PFSK-1 (cell line): ENCODE measurements at regions not wholly inside any gene's neighbourhood (a gene's known extent, or its start where the extent isn't known, plus 50 kb on each side); places are given as distances from the start of the nearest gene placed in this dataset.

ENCODE experiments used
- POLR2AphosphoS5 ChIP-seq: IDR thresholded peaks from 2 replicates; pipeline ENCODE4 v1.6.1; 2012; ENCODE audit warnings: low read depth, mild to moderate bottlenecking, control low read depth, low read length, moderate library complexity
- SIN3A ChIP-seq: IDR thresholded peaks from 2 replicates; pipeline ENCODE4 v1.6.1; 2012; ENCODE audit warnings: mild to moderate bottlenecking, low read length, moderate library complexity, borderline replicate concordance; ENCODE audit not compliant: insufficient read depth
- TAF1 ChIP-seq: IDR thresholded peaks from 2 replicates; pipeline ENCODE4 v1.6.1; 2012; ENCODE audit warnings: low read length, control low read depth, borderline replicate concordance; ENCODE audit not compliant: insufficient read depth
- TF ChIP-seq, protein P1 (sequence below), 2 experiments: IDR thresholded peaks; 2 replicates each; pipeline versions ENCODE4 v1.6.1 to v1.8.0; 2011 to 2012; ENCODE audit warnings: low read depth in 2 of 2, low read length in 2 of 2, control low read depth in 1 of 2, inconsistent platforms in 1 of 2, mild to moderate bottlenecking in 1 of 2, moderate library complexity in 1 of 2; ENCODE audit not compliant: insufficient read depth in 1 of 2

DNA sequence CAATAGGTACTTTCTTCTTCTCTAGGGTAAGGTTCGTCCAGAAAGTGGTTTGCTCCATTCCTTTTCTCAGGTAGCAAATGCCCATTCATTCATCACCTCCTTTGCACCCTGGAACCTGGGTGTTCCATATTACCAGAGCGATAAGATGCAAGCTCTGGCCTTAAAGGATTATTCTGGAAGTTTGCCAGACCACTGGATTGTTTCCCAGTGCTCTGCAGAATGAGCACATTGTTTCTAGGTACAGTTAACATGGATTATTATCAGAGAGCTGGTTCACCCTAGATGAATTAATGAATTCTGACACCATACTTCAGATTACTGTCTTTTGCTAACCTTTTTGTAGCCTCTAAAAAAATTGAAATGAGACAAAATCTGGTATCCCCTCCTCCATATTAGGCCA, 170.9 kb upstream of the BMP4 start:
- TF ChIP-seq, protein P1, sequence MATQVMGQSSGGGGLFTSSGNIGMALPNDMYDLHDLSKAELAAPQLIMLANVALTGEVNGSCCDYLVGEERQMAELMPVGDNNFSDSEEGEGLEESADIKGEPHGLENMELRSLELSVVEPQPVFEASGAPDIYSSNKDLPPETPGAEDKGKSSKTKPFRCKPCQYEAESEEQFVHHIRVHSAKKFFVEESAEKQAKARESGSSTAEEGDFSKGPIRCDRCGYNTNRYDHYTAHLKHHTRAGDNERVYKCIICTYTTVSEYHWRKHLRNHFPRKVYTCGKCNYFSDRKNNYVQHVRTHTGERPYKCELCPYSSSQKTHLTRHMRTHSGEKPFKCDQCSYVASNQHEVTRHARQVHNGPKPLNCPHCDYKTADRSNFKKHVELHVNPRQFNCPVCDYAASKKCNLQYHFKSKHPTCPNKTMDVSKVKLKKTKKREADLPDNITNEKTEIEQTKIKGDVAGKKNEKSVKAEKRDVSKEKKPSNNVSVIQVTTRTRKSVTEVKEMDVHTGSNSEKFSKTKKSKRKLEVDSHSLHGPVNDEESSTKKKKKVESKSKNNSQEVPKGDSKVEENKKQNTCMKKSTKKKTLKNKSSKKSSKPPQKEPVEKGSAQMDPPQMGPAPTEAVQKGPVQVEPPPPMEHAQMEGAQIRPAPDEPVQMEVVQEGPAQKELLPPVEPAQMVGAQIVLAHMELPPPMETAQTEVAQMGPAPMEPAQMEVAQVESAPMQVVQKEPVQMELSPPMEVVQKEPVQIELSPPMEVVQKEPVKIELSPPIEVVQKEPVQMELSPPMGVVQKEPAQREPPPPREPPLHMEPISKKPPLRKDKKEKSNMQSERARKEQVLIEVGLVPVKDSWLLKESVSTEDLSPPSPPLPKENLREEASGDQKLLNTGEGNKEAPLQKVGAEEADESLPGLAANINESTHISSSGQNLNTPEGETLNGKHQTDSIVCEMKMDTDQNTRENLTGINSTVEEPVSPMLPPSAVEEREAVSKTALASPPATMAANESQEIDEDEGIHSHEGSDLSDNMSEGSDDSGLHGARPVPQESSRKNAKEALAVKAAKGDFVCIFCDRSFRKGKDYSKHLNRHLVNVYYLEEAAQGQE (IDR thresholded peaks at IDR 0.05; ENCODE audit: insufficient read depth in 1 of 2, low read depth in 2 of 2, low read length in 2 of 2) = no peak
- TF ChIP-seq POLR2AphosphoS5 (no peak), SIN3A (no peak), TAF1 (no peak)
